COLO668 (cell line): ENCODE measurements at regions not wholly inside any gene's neighbourhood (a gene's known extent, or its start where the extent isn't known, plus 50 kb on each side); places are given as distances from the start of the nearest gene placed in this dataset.
"Not testable (repeated sequence)": the region's sequence is repeated elsewhere in the genome, so short reads cannot be mapped to it uniquely, and the experiment has no call there.

Experiments
- DNase-seq: peaks from one replicate; lab custom pipeline; 2025; ENCODE audit not compliant: unreplicated experiment; lab: John Stamatoyannopoulos, UW

DNA sequence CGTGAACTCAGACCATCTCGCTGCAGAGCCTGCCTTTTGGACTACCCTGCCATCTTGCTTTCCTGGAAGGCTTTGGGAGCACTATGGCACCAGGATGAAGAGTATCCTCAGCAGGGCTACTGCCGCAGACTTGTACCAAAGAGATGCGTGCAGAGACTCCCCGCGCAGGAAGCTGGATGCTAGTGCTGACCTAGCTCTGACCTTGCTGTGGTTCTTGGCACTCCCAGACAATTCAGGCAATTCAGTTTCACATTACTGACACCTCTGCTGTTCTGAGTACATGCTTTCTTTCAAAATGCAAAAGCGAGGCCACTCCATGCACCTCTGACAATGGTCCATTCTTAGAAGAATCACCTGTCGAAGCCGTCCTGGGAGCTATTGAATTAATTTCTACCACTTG, 251.5 kb upstream of the MEX3C start:
- no peak for DNase-seq

DNA sequence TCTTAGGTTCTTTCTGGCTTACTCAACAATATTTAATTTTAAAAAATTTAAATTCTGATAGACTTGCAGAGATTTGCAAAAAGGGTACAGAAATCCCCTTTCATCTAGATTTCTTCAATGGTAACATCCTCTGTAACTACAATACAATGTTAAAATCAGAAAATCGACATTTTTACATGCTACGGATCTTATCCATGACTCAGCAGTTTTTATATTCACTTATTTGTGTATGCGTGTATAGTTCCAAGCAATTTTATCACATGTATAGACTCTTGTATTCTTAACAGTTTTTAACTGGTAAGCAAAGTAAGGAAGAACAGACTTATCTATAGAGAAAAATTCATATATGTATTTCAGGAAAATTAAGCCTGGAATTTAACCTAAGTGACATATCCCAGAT, 256.1 kb upstream of the MEX3C start:
- no peak for DNase-seq

DNA sequence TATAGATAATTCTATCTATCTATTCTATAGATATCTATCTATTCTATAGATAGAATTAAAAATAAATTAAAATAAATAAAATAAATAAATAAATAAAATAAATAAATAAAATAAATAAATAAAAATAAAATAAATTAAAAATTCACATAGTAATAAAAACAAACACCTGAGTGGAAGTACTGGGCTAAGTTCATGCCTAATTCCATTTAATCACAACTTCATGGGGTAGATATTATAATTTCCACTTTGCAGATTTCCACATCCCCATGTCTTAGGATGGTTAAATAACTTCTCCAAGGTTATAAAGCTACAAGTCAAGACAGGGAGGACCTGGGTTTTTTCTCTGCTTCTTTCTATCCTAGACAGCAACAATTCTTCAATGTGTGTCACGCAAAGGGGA, 261.4 kb upstream of the MEX3C start:
- no peak for DNase-seq

DNA sequence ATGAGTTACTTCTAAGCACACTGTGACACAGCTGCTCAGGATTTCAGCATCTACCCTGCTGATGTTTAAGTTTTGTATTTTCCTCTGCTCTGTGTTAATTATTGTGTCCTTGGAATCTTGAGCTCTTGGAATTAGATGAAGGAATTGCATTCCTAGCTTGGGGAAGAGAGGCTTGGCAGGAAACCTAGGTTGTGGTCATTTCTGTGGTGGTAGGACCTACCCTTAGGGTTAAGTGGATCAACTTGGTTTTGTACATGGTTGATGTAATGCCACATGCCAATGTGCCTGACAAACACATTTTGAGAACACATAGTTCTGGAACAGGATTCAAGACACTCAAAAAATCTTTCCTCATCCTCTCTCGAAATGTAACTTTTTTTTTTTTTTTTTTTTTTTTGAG, 264.5 kb upstream of the MEX3C start:
- DNase-seq: no peak

DNA sequence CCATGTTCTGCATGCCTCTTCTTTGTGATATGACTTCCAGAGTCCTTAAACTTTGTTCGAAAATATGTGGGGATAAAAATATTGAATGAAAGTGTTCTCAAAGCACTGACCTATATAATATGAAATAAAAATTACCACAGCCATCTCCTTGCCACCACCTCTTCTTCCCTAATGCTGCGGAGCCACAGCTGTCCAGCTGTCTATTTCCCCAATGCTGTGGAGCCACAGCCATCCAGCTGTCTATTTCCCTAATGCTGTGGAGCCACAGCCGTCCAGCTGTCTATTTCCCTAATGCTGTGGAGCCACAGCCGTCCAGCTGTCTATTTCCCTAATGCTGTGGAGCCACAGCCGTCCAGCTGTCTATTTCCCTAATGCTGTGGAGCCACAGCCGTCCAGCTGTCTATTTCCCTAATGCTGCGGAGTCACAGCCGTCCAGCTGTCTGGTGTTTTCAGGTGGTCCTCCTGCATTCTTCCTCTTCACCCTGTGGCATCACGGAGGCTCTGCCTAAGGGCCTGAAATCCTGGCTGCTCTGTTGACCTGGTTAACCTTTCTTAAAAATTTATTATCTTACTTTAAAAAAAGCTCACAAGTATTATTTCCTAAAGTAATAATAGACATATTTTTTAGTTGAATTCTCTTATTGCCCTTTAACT, 266.1 kb upstream of the MEX3C start:
- DNase-seq: no peak

DNA sequence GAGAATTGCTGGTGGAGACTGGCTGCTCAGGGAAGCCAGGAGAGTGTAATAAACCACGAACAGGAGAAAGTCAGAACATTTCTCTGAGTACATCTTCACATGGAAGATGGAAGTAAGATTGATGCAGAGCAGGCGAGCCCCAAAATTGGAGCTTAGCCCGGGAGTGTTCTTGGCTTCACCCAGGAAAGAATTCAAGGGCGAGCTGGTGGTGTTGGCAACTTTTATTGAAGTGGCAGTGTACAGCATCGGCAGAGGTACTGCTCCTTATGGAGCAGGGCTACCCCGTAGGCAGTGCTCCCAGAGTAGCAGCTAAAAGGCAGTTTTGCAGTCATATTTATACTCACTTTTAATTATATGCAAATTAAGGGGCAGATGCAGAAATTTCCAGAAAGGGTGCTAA, 281.4 kb upstream of the MEX3C start:
- no peak for DNase-seq

DNA sequence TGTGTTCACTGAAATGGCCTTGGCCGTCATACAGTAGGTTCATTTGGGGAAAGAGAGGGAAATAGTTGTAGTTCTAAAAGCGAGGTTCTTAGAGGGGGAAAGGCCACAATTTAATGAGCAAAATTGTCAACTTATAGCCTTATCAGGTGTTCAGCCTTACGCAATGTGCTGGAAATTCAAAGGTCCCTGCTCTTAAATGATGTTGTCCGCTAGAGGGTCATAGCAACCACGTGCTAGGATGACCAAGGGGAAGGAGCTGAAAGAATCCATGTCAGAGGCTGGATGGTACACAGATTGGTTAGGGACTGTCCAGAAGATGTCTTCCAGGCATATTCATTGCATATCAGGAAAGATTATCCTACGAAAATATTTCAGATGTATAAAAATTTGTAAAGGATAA, 282.3 kb upstream of the MEX3C start:
- DNase-seq: no peak

DNA sequence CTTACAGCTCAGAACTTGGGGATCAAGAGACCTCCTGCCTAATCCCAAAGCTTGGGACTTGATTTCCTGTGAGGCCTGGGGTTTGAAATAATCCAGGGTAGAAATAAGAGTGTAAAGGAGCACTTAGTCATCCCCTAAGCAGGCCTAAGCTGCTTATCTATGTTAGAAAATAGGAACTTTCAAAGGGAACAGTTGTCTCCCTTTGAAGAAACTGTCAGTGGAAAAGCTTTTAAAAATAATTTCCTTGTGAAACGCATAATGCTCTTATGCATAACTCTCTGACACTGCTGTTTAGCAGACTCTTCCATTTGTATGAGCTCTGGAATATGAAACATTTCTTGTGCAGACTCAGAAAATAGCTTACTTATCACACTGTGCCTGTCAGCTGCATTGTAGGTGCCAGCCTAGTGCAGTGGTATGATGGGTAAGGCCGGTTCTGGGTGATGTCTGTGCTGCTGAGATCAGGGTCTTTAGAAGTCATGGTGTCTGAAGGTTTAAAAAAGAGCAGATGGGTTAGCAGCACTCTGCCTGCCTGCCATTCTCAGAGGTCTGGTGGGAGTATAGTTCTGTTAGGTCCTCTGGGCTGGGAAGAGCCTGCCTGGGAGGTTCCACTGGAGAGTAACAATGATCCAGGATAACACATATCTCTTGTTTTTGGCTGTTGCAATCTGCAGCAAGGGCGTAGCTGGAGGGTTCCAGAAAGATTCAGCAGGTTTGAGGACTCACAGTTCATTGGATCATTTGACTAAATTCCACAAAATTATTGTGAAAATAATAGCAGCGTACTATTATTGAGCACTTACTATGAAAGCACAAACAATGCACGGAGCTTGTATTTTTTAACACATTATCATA, 283.2 kb upstream of the MEX3C start:
- DNase-seq: no peak

DNA sequence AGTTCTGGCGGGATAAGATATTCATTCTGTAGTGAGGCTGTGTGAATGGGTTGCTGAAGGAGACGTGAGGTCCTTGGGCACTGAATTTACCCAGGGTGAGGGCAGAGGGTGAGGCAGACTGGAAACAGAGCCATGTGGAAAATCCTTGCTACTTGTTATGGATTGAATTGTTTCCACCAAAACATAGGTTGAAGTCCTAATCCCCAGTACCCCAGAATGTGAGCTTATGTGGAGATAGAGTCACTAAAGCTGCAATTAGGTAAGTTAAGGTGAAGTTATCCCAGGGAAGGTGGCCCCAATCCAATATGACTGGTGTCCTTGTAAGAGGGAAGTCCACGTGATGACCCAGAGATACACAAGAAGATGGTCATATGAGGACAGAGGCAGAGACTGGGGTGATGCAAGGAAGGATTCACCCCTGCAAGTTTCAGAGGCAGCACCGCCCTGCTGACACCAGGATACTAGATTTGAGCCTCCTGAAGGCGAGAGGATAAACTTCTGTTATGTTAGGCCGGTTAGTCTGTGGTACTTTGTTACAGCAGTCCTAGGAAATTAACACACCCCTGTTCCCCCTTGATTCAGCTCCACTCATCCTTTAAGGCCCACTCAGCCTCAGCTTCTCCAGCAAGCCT, 289.4 kb upstream of the MEX3C start:
- DNase-seq: no peak

DNA sequence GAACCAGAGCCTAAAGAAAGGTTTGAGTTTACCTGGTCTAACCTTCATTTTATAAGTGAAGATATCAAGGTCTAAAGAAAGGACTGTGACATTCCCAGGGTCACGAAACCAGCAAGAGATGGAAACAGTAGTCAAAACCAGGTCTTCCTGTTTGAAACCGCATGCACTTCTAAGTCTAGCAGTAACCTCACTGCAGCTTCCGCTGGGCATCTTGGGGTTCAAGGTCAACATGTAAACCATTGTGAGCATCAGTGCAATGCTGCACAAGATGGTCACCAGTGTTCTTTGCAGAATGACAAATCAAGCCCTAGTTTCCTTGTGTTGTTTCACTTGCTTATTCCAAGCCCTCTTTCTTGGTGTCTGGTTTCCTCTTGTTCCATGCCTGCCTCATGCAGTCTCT, 292.9 kb upstream of the MEX3C start:
- no peak for DNase-seq

DNA sequence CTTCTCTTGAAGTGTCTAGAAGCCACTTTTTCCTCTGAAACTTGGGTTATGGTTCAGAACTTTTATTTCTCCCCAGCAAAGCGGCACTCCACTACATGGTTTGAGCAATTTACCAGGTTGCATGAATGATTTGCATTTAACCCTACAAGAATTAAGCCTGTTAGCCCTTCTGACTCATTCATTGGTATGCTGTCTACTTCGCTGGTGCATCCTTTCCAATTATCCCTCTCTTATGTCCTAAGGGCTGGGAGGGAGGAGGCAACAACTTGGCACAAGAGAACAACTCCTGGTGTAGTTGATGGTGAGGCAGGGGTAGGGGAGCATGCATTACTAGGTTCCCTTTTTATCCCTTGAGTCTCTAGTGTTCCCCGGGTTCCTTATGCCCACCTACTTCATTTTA, 293.4 kb upstream of the MEX3C start:
- no peak for DNase-seq

DNA sequence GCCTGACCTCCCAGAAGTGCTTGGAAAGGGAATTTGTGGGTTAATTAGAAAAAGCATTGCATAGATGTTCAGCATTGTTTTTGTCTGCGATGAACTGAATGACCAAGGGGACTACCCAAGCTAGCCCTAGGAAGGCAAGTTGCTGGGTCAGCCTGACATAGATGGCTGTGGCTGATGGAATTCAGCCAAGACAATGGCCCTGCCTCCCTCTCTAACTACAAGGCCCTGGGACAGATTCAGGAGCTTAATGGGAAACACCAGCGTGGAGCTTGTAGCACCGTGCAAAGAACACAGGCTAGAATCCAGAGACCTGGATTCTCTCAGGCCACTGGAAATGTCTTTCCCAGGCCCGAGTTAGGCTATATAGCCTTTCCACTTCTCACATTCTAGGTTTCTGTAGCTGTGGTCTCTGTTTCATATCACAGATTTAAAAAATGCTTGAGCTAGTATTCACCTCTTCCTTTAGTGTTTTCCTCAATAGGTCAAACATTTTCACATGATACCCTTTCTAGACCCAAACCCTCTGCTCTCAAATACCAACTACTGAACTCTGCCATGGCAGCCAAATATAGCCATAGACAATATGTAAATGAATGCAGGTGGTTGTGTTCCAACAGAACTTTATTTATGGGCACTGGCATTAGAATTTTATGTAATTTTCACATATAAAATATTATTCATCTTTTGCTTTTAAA, 294.3 kb upstream of the MEX3C start:
- no peak for DNase-seq

DNA sequence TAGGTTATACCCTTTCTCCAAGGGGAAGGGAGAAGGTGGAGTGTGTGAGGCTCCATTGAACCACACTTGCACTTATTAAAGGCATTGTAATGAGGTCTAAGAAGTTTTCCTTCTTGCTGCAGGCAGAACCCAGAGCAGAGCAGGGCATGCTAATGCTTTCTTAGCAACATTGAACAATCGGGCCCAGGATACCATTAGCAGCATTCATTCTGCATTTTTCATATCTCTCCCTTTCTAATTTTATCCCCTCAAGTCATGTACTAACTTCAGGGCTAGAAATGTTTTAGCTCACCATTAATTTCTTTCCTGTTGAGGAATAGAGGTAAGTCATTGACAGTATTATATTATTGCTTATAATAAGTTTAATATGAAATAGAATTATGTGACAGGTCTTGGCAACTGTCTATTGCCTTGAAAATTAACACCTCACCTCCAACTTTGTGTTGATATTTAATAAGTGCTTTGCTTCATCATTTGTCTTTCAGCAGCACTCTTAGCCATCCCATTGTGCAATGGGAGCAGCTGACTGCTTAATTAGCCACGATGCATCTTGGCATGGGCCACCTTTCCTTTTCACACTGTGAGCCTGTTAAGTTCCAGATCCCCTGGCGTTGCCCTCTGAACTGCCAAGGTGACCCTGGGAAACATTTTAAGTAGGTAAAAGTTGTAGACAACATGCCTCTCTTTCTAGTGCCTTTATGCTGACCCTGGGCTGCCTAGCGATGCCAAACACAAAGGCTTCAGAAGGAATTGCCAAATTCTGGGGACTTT, 300.8 kb upstream of the MEX3C start:
- no peak for DNase-seq

DNA sequence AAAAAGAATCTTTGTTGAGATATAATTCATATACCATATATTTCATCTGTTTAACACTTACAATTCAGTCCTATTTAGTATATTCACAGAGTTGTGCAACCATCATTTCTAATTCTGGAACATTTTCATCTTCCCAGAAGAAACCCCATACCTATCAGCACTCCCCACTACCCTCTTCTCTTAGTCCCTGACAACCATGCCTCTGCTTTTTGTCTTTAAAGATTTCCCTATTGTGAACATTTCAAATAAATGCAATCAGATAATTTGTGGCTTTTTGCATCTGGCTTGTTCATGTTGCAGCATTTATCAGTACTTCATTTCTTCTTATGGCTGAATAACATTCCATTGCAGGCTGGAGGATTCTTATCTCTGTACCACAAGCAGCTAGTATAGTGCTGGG, 305.9 kb upstream of the MEX3C start:
- DNase-seq: no peak

DNA sequence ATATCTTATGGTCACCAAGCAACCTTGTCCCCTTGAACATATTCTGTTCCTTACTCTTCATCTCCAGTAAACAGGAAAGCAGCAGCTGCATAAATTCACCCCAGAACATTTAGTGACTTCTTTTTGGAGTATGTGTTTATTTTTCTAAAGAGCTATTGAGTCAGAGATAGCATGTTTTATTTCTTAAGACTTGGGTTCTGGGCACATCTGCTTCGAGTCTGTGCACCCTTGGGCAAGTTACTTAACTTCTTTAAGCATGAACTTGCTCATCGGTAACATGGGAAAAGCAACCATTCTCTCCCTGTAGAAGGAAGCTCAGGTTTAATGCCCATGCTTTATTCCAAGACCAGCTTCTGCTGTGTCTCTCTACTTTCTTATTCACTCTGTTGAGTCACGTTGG, 309.3 kb upstream of the MEX3C start:
- no peak for DNase-seq

DNA sequence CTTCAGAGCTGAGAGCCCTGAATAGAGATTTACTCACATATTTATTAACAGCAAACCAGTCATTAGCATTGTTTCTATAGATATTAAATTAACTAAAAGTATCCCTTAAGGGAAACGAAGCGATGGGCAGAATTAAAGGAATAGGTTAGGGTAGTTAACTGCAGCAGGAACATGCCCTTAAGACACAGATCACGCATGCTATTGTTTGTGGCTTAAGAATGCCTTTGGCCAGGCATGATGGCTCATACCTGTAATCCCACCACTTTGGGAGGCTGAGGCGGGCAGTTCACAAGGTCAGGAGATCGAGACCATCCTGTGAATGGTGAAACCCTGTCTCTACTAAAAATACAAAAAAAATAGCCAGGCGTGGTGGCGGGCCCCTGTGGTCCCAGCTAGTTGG, 310.9 kb upstream of the MEX3C start:
- not testable (repeated sequence) for DNase-seq

DNA sequence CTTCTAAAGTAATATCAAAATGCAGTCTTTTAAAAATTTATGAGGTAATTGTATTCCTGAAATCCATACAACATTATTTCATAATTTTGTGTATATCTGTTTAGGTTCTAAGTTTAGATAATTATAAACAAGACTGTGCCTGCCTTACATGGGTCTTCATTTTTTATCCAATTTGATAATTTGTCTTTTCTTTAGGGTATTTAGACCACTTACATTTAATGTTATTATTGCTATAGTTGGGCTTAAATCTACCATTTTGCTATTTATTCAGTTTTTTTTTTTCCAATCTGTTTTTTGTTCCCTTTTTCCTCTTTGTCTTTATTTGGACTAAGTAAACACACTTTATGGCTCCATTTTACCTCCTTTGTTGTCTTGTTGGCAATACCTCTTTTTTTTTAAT, 312.5 kb upstream of the MEX3C start:
- DNase-seq: no peak

DNA sequence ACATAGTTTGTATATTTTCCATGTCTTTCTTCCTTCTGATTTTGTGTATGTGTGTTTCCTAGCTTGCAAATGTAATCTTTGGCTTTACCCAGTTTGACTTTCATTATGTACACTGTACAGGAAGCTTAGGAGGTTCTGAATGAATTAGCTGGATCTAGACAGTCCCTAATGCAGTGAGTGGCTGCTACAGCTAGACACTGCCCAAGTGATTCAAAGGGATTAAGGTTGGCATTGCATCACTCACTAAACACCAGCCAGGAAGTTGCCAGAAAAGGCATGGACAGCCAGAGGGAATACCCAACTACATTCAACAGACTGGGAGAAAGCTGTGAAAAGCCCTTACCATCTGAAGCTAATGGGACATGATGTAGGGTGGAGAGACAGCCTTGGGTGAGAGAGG, 316.0 kb upstream of the MEX3C start:
- no peak for DNase-seq

DNA sequence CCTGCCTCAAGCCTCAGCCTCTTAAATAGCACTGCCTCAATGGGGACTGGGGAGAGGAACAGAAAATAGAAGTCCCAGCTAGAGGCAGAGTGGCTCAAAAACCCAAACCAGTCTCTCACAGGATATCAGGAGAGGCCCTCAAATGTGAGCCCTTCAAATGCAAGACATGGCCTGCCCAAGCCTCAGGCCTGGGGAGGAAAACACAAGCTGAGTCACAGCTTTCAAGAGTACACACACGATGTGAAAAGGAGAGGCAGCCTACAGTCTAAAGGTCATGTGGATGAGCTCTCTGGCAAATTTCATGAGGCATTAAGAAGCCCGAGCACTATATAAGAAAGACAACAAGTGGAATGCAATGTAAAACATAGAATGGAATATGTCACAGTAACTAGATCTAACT, 316.6 kb upstream of the MEX3C start:
- no peak for DNase-seq

DNA sequence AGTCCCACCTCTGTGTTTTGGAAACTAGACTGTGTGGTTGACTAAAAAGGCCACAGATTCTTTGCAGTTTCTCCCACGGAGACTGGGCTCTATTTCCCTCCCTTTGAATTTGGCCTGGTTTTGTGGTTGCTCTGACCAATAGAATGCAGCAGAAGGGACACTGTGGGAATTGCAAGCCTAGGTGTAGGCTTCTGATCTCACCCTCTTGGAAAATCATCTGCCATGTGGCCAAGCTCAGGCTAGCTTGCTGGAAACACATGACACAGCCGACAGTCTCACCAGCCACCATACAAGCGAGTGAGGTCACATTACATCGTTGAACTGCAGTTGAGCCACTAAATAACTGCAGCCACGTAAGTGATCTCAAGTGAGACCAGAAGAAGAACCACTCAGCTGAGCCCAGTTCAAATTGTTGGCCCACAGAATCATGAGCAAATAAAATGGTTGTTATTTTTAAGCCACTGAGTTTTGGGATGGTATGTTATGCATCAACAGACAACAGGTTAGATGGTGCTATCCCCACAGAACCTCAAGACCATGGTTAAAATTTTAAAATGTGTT, 319.1 kb upstream of the MEX3C start:
- DNase-seq: no peak

DNA sequence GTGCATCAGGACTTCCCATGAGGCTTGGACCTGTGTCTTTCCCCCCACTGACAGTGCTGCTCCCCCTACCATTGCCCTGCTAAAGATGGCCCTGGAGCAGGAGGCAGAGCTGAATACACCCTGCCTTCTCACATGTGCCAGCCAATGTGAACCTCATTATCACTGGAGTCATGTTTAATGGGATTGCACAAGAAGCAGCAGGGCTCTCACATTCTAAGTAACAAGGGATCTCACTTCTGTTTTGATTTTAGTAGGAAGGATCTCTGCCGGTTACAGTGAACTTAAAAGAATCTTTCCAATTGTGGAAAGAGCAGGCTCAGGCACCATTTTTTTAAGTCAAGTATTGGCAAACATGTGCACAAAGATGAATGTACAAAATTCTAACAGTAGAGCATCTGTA, 322.1 kb upstream of the MEX3C start:
- no peak for DNase-seq
